NCI-H82 treated with DMSO at 0.1 percent for 48 hours (cell line): ENCODE measurements at regions not wholly inside any gene's neighbourhood (a gene's known extent, or its start where the extent isn't known, plus 50 kb on each side); places are given as distances from the start of the nearest gene placed in this dataset.

ENCODE experiments used
- DNase-seq: peaks from one replicate; lab custom pipeline; 2025; ENCODE audit not compliant: unreplicated experiment; lab: John Stamatoyannopoulos, UW

- no peak for DNase-seq
These were observed 305.7 kb upstream of the SETBP1 start for GRCh38 chr18:44374966-44375365.

DNA sequence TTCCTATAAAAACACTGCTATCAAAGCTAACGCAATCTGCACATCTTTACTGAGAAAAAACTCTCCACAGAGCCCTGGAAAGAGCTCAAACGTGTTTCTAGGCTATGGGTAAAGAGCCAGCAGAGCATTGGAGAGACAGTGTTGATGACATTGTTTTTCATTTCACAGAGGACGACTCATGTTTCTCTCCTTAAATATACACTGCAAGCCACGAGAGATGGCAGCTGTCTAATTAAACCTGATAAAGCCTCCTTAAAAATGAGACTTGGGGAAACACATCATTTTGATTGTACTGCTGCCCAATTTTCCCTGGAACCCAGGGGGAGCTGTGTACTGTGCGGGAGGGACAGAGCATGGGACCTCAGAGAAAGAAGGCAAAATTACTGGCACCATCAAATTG, 294.3 kb upstream of the SETBP1 start:
- DNase-seq = no peak

GRCh38 chr18:44388329-44388728, 292.4 kb upstream of the SETBP1 start:
- DNase-seq = no peak

DNA sequence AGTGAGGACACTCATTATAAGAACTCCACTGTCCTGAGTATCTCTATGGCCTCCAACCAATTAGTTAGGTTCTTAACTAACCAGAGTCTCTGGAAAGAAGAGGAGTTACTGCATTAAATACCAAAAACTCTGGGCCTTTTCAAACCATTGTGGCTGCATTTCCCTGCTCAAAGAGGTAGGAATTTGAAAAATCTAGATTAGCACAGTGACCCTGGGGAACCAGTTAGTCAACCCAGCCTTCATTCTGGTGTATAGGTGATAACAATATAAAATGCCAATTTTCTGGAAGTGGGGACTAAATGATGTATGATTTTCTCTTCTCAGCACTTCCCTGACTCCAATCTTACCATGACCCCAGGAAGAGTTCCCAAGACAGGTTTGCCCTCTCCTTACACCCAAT, 287.8 kb upstream of the SETBP1 start:
- no peak for DNase-seq

DNA sequence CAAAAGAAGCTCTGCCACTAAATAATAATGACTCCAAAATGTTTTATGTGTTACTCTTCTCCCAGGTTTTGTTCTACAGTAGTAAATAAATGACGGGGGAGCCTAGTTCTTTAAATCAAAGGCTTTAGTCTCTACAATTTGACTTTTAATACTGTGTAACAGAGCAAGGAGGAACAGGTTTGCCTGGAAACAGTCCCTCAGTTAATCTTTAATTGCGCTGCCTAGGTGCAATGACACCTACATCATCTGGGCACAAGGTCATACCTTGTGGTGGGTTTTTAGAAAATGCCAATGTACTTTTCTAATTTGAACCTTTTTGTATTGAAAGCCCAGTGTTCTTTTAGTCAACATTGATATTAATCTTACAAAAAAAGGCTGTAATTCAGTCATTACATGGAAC, 287.3 kb upstream of the SETBP1 start:
- DNase-seq = no peak

DNA sequence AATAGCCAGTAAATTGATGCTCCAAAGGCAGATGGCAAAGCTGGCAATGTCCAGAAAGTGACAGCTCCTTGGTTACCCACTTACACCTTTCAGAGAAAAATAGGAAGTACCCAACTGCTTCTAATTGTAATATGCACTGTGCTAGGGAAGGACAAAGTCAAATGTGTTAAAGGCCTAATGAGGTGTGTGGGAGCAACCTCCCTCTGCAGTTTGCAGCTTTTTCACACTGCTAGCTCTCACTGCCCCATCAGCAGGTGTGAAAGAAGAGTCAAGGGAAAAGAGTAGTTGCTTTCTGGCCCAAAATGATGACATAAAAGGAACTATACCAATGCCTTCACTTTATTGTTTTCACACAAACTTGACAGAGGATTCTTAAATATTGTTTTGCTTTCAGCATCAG, 284.1 kb upstream of the SETBP1 start:
- DNase-seq = no peak

DNA sequence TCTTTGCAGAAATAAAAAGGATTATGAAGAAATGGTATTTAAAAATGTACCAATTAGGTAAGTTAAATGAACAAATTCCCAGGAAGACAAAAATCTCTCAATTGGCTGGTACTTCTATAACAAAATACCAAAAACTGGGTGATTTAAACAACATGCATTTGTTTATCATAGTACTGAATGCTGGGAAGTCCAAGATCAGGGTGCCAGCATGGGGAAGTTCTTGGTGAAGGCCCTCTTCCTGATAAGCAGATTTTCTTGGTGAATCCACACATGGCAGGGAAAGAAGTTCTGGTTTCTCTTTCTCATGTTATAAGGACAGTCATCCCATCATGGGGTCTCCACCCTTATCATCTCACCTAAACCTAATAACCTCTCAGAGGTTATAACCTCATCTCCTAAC, 271.6 kb upstream of the SETBP1 start:
- no peak for DNase-seq

GRCh38 chr18:44409515-44409914, 271.2 kb upstream of the SETBP1 start:
- DNase-seq = no peak

GRCh38 chr18:44410740-44411139, 269.9 kb upstream of the SETBP1 start:
- no peak for DNase-seq

GRCh38 chr18:44411262-44411905, 269.3 kb upstream of the SETBP1 start:
- no peak for DNase-seq

- no peak for DNase-seq
These were observed 268.7 kb upstream of the SETBP1 start for GRCh38 chr18:44411976-44412375.

- DNase-seq = no peak
These were observed 256.7 kb upstream of the SETBP1 start for GRCh38 chr18:44423814-44424644.

DNA sequence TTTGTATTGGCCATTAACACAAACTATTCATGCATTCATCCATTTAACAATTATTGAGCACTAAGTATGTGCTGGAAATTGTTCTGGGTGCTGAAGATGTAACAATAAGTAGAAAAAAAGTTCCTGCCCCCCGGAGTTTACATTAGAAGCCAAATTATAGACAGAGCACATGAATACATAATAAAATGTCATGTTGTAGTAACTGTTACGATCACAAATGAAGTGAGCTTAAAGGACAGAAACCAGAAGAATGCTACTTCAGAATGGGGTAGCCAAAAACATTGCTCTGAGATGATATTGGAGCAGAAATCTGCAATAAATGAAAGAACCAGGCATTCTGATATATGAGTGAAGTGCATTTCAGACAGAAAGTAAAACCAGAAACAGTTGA, 256.0 kb upstream of the SETBP1 start:
- no peak for DNase-seq

- no peak for DNase-seq
These were observed 255.5 kb upstream of the SETBP1 start for GRCh38 chr18:44425161-44425560.

DNA sequence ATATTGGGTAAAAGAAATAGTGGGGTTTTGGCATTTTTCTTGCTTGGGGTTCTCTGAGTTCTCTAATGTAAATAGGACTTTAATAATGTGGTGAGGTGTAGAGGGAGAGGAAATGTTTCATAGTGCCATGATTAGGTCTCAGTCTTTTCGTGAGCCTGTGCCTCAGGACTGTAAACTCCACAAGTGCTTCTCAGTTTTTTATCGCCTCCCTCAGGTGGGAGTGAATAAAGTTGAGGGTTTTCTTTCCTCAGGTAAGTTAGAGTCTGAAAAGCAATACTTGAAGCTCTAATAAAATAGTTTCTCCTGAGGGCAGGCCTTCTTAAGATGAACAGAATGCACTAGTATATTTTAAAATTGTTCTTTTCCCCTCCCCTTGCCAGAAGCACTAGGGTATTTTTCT, 243.1 kb upstream of the SETBP1 start:
- no peak for DNase-seq

- no peak for DNase-seq
These were observed 230.5 kb upstream of the SETBP1 start for GRCh38 chr18:44450226-44450625.

DNA sequence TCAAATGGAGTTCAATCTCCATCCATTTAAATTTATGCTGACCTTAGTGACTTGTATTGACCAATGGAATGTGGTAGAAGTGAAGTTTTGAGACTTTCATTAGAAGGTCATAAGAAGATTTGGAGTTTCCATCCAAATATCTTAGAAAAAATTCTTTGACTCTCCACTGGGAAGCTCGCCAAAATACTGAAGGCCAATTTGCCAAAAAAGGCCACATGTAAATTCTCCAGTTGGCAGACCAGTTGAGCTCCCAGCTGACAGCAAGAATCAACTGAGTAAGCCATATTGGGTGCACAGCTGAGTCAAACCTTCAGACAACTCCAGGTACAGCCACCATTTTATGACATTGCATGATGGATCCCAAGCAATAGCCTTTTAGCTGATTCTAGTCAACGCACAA, 228.3 kb upstream of the SETBP1 start:
- no peak for DNase-seq

GRCh38 chr18:44453505-44453904, 227.2 kb upstream of the SETBP1 start:
- DNase-seq = no peak

DNA sequence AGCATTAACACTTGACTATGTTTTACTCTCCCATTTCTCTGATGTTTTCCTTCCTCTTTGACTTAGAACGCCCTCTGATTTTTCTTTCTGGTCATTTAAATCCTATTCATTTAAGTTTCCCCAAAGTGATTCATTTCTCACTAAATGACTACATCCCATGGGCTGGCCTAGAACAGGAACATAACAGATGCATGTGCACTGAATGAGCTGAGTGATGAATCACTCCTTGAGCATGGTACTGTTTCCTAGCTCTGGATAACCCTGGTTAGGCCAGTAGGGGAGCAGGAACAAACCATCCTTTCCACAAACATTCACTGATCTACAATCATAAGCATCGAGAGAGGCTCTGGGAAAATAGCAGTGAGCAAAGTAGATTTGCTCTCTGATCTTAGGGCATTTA, 221.9 kb upstream of the SETBP1 start:
- DNase-seq = no peak

GRCh38 chr18:44464398-44465180, 216.1 kb upstream of the SETBP1 start:
- DNase-seq = no peak

DNA sequence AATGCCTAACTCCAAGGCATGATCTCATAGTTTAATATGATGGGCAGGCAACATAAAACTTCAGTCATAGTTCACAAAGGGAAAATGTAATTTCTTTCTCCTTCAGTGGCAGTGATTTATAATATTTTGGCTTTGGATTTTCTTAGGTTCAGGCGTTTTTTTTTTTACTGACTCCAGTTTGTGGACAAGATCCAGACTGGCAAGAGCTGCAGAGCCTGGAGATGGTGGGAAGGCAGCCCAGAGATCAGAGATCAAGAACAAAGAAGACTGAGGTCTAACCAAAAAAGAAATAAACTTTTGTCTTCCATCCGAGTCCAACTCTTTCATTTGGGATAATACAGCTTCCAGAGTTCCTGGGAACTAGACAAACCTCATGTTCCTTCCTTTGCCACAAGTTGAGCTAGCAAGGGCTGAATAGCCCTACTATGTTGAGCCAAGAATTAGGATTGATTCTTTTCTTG, 215.3 kb upstream of the SETBP1 start:
- DNase-seq = no peak

DNA sequence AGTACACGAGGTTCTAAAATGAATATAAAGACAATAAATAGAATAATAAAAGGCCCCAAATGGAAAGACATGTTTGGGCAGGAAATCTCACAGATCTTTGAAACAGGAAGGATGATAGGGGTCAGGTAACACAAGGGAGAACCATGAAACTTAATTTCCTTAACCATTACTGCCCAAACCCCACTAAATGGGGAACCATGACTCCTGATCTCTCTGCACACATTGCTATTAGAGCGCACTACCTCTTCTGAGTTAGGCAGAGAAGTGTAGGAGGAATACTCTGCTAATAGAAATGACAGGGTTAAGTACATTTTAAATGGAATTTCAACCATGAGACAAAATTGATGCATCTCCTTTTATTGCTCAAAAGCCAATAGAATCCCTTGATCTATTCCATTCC, 213.7 kb upstream of the SETBP1 start:
- DNase-seq = no peak
